Amygdala (tissue), 56 donors: ENCODE measurements at regions not wholly inside any gene's neighbourhood (a gene's known extent, or its start where the extent isn't known, plus 50 kb on each side); places are given as distances from the start of the nearest gene placed in this dataset.
A peak's percentile ranks its signal among the peaks of the same experiment; 100 is the strongest.
"Not testable (repeated sequence)": the region's sequence is repeated elsewhere in the genome, so short reads cannot be mapped to it uniquely, and the experiment has no call there.

Experiments used
- DNase-seq, 56 donors: peaks; one replicate each; lab custom pipeline; 2025; lab: John Stamatoyannopoulos, UW

DNA sequence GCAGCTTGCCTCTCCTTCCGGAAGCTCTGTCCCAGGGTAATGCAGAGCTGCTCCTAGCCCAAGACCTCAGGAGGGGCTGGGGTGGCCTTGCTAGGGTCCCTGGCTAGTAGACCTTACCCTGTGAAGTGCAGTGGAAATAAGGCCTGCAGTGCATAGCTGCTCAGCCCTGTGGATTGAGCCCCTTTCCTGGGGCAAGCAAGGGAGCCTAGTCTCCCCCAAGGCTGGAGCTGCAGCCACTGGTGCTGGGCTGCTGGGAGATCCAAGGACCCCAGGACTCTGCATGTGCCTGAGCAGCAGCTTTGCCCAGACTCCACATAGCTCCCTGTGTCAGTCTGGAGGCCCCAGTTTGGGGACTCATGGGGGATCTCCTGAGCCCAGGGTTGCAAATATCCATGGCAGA is 57.9 kb downstream of the FANCF start:
- no peak for DNase-seq

DNA sequence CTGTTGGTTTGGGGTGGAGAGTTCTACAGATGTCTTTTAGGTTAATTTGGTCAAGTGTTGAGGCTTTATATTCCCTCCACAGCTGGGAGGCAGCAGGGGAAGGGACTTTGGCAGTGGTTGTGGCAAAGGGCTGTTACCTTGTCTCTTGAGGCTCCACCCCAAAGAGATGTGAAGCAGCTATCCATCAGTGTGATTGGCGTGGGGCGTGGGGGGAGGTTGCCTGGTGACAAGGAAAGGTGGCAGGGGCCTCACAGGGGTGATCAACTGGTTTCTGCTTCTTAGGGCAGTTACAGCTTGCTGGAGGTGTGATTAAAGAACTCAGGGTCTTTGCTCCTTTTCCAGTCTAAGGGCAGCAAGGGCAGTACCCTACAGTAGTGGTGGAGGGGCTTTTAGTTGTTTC is 59.3 kb downstream of the FANCF start:
- DNase-seq = no peak

DNA sequence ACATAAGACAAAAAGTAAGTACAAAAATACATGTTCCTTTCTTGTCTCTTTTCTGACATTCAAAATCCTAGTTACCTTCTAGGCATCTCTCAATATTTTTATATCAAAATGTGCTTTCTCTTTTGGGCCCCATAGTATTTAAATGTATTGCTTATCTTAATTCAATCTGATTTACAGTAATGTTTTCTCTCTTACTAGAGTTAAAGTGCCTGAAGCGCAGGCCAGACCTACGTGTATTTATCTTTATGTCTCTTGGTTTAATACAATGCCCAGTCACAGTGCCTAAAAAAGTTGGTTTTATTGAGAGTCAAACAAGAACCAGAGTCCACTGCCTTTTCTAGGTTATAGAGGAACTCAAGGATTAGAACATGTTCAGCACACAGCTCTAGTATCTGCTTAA is 64.3 kb downstream of the FANCF start:
- no peak for DNase-seq

DNA sequence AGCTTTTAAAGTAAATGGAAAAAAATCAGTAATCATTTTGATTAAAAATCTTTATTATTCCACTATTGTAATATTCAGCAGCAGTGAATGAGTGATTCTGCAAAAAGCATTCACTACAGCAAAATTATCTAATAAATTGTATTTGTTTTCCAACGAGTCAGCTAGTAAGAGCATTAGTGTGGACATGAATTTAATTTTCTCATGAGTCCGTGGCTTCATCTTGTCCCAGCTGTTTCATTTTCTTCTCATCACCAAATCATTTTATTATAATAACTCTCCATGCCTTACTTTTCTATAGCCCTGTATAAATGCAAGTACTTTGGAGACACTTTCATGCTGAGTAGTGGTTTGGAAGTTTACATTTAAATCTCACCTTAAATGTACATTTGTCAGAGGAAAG is 66.2 kb downstream of the FANCF start:
- DNase-seq = no peak

DNA sequence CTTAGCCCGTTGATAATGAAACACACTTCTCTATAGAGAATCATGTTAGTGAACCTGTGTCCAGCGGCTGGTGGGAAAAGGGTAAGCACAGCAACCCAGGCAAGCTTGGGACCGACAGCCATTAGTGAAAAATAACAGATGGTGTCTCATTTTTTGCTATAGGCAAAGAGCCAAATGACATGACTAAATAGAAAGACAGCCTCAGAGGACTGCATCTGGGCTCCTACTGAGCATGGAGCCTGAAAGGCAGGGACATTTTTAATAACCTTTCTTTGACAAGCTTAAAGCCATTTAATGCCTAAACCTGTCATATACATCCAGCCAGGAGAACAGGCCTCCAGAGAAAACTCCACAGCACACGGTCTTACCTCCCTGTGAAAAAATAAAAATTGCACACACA is 67.0 kb downstream of the FANCF start:
- peak in 1 of 56 donors; percentile 3 for DNase-seq

DNA sequence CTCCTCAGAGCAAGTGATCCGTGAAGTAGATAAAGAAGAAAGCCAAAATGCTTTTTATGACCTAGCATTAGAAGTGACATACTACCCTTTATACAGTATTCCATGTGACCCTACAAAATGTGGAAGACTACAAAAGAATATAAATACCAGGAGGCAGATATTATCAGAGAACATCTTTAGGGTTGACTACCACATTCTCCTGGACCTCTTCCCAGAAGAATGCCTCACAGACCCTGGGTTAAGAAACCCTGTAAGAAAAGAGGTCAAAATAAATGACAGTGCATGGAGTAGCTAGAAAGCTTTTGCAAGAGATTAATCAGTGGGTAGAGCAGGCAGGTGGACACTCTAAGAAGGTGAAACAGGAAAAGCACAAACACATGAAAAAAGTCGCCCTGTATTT is 69.2 kb downstream of the FANCF start:
- no peak for DNase-seq

DNA sequence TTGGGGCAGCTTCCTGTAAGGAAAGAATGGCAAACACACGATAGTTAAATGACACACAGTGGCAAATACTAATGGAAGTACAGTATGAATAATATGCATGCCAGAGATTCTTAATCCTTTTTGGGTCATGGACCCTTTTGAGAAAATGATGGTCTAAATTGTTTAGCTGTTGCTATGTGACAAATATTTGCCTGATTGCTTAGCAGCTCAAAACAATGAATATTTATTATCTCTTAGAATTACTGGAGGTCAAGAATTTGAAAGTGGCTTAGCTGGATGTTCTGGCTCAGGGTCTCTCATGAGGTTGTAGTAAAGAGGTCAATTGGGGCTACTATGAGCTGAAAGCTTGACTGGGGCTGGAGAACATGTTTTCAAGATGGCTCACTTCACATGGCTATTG is 69.7 kb downstream of the FANCF start:
- no peak for DNase-seq

DNA sequence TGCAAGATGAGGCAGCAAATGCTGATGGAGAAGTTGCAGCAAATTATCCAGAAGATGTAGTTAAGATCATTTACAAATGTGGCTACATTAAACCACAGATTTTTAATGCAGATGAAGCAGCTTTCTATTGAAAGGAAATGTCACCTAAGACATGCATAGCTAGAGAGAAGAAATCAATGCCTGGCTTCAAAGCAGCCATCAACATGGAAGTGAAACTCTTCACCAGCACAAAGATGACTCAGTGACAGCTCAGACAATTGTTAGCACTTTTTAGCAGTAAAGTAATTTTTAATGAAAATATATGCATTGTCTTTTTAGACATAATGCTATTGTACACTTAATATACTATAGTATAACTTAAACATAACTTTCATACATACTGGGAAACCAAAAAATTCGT is 71.4 kb downstream of the FANCF start:
- no peak for DNase-seq

DNA sequence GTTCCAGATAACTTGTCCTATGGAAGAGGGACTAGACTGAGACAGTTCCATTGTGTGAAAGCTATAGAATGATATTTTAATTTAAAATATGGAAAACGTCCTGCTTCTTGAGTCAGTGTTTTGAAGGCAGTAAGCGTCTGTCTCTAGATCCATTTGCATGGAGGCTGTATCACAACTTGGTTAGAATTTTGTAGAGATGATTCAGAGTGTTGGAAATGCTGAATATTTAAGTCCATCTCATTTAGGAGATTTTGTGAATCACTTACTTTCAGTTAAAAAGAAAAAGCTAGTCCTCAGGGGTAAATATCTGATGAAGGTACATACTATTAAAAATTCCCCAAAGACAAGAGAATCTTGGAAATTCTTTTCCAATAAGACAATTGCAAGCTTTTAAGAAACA is 72.7 kb downstream of the FANCF start:
- DNase-seq = no peak

DNA sequence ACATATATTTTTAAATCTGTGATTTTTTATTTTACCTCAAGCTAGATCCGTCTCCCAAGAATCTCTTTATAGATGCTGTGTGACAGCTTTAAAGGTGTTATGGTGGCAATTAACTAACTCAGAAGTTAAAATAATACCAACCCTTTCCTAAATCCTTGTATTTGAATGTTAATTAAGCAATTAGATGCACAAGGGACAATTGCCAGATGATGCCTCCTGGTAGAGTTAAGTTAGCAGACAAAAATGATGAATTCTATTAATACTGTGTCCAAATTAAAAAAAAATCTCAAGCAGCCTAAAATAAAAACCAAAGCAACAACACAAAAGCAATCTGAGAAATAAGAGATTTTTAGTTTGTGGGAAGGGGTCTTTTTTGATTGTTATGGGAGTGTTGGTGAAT is 78.9 kb downstream of the FANCF start:
- DNase-seq = no peak

DNA sequence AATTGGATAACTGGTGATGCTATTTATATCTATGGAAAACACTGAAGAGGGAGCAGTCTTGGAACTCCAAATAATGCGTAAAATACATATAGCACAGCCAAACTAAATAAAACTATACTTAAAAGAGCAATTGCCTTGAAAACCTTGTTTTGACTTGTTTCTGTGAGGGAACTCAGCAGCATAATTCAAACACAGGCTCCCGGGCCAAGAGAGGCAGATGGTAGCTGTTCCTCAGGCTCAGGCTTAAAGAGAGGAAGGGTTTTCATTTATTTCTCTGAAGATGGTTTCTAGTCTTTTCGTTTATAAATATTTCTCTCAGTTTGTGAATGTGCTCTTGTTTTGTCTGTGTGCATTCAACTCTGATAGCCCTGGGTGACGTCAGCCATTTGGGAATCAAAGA is 82.4 kb downstream of the FANCF start:
- no peak for DNase-seq

DNA sequence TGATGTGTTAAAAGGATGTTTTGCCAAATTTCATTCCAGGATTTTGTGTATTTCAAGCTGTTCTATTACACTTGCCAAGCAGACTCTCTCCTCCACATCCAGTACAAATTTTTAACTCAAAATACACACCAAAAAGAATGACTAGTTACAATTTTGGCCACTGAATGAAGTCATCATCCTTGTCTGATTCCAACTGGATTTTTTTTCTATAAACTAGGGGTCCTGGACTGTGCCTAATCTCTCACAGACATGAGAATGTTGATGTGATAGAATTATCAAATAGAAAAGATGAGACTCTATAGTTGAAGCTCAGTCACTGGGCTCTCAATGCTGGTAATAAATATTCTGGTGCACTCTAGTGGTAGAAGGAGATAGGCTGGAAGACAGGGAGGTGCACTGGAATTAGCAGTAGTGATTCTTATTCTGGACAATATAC is 85.8 kb downstream of the FANCF start:
- peak in 4 of 56 donors; percentile 1 to 16 (median 2) for DNase-seq

DNA sequence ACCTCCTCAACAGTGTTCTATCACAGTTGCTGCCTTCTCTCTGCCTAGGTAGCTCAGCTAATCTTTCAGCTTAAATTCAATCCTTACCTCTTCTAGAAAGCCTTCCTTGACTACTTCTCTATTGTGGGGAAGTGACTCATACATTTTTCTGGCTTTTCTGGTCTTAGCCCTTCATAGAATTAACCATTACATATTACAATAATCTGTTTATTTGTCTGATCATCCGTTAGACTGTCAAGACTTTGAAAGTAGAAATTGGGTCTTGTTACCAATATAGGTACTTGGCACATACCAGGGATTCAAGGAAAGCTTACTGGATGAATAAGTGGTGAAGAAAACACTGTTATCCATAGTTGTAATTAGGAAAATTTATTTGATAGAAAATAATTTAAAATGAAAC is 89.6 kb downstream of the FANCF start:
- DNase-seq = no peak

DNA sequence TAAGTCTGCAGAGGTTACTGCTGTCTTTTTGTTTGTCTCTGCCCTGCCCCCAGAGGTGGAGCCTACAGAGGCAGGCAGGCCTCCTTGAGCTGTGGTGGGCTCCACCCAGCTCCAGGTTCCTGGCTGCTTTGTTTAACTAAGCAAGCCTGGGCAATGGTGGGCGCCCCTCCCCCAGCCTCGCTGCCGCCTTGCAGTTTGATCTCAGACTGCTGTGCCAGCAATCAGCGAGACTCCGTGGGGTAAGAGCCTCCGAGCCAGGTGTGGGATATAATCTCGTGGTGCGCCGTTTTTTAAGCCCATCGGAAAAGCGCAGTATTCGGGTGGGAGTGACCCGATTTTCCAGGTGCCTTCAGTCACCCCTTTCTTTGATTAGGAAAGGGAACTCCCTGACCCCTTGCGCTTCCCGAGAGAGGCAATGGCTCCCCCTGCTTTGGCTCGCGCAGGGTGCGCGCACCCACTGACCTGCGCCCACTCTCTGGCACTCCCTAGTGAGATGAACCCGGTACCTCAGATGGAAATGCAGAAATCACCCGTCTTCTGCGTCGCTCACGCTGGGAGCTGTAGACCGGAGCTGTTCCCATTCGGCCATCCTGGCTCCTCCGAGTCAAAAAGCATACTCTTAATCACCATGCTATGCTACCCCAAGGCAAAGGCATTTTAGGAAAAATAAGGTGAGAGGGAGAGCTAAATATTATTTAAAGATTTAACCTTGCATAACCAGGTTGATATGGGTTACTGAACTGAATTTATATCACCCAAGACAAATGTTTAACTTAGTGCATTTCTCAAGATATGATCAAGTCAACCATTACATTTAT is 96.8 kb downstream of the FANCF start:
- DNase-seq = not testable (repeated sequence)

DNA sequence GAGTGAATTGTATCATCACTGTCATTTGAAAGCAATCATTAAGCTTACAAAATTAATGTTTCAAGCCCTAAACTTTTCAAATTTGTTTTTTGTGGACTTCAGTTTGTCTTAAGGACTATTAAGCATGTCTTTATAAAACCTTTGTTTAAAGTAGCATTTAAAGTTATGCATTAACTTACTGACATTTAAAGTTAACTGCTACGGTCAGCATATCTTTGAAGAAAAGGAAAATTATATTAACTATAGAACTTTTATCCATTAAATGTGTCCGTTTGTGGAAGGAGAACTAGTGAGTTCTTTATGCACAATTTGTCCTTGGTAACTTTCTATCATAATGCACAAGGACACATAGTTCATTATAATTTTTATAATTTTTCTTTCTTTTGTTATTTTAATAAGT is 103.4 kb downstream of the FANCF start:
- no peak for DNase-seq

DNA sequence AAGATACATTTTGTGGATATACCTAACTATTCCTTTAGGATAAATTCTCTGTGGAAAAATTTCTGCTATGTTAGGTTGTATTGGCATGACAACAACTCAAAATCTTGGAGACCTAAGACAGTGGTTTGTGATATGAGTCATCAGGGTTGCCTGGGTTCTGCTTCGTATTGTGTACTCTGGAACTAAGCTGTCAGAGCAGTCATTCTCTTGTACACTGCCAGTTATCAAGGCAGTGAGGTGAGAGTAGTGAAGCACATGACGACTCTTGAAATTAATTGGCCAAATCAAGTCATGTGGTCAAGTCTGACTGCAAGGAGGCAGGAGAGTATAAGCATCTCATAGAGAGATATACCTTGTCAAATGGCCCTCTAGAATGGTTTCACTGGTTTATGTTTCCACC is 104.4 kb downstream of the FANCF start:
- no peak for DNase-seq

DNA sequence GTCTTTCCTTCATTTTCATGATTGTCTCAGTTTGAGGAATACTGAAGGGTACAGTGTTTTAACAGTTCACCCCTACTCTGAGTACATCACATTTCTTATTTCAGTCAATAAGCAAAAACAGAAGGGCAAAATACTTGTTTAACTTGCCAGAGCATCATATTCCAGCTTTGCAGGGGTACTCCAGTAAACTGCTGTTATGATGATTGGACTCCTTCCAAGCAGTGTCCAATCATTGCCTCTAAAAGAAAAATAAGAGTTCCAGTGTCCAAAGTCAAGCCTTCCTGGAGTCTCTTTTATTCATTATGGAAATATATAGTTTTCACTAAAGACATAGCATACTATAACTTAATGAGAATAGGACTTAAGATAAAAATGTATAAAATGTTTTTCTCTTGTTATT is 105.1 kb downstream of the FANCF start:
- DNase-seq = no peak

DNA sequence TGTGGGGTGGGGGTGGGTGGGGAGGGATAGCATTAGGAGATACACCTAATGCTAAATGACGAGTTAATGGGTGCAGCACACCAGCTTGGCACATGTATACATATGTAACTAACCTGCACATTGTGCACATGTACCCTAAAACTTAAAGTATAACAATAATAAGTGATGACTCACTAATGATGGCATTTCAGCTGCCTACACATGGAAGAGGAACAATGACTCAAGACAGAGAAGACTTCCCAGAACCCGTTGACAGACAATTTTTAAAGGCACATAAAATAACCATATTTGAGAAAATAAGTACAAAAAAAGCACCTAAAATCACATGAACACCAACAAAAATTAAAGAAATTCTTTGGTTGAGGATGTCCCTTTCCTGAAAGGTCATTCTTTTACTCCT is 107.3 kb downstream of the FANCF start:
- DNase-seq = not testable (repeated sequence)

DNA sequence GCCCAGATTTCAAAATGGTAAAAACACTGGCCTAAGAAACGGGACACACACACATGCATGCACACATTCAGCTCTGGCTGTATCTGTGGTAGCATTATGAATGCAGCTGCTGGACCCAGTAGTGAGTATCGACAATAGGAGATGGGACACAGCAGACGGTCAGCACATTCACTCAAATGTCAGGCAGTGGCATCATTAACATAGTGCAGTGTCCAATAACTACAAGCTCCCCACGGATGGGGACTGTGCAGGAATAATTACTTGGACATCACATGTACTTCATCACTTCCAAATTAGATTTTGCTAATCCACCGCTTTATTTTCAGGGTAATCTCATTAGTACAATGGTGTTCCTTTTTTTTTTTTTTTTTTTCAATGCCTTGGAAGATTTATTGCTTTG is 109.5 kb downstream of the FANCF start:
- no peak for DNase-seq

DNA sequence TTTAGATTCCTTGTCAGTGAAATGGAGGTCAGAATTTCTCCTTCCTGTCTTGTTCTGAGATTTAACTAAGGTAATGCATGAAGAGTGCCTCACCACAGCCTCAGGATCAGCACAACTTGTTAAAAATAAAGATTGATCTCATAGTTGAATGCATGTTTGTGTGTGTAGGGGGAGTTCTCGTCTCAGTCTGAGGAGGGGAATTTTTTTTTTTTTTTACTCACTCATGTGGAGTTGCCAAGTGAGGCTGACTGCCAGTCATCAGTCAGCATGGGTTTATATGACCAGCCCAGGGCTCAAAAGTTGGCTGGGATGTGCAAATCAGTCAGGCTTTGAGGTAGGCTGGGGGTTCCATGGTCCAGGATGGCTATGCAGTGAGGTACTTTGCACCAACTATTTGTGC is 113.2 kb downstream of the FANCF start:
- no peak for DNase-seq

DNA sequence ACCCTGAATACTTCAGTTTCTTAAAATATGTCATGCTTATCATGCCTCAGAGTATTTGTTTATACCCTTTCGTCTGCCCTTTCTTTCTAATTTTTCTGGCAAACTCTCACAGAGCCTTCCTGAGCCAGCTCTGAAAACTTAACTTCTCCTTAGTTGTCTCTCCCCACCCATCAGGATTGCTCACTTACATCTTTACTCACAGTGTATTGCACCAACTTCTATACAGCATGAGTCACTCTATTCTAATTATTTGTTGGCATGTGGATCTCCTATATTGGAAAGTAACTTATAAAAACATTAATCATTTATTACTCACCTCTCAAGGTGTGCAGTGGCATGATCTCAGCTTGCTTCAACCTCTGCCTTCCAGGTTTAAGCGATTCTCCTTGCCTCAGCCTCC is 114.9 kb downstream of the FANCF start:
- DNase-seq = no peak

DNA sequence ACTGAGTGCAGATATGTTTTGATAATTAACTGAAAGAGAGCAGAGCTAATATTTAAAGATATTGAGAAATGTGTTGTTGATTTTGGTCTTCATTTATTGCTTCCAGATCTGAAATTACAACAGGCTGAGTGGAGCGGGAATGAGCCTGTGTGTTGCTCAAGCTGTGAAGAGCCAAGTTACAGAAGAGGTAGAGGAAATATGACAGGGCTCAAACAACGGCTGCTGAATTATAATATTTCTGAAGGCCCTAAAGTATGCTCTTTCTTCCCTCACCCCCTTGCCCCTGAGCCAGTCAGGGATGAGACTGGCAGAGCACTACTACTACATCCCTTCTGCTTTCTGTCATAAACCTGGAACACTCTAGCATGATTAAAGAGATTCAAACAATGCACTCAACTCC is 115.6 kb downstream of the FANCF start:
- no peak for DNase-seq

DNA sequence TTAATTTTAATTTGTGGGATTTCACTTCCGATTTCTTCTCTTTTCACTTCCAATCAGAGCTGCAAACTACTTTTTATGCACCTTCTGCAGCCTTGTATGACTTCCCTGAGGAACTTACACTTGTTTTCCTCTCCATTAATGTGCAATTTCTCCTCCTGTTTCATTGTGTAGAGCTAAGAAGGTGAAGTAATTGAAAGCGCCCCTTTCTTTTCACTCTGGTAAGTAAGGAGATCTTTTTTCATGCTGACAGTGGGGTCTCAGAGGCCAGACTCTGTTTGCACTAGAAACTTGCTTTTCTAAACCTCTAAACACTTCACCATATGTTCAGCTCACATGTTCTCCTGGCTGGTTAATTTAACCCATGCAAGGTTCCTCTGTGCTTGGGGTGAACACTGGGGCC is 117.0 kb downstream of the FANCF start:
- no peak for DNase-seq
